Tibial nerve (tissue), 4 donors: ENCODE measurements at regions not wholly inside any gene's neighbourhood (a gene's known extent, or its start where the extent isn't known, plus 50 kb on each side); places are given as distances from the start of the nearest gene placed in this dataset.

Source experiments
- CTCF ChIP-seq, 5 experiments: fragments of 200-600 bp in 3 of 5; fragments of 450-650 bp in 2 of 5; sonication (generic) in 3 of 5; IDR thresholded peaks; one replicate each; pipeline ENCODE4 v1.5.1; 2016 to 2019; ENCODE audit warnings: antibody characterized with exemption in 5 of 5, mild to moderate bottlenecking in 3 of 5, moderate library complexity in 2 of 5
- EP300 ChIP-seq, 2 donors: sonication (generic); formaldehyde crosslinking; IDR thresholded peaks; one replicate each; pipeline ENCODE4 v1.6.1; 2017; ENCODE audit warnings: antibody characterized with exemption in 2 of 2, mild to moderate bottlenecking in 1 of 2
- POLR2A ChIP-seq, 2 donors: fragments of 450-650 bp; IDR thresholded peaks; one replicate each; pipeline ENCODE4 v1.6.1; 2017; ENCODE audit warnings: antibody characterized with exemption in 2 of 2, mild to moderate bottlenecking in 2 of 2, moderate library complexity in 2 of 2

DNA sequence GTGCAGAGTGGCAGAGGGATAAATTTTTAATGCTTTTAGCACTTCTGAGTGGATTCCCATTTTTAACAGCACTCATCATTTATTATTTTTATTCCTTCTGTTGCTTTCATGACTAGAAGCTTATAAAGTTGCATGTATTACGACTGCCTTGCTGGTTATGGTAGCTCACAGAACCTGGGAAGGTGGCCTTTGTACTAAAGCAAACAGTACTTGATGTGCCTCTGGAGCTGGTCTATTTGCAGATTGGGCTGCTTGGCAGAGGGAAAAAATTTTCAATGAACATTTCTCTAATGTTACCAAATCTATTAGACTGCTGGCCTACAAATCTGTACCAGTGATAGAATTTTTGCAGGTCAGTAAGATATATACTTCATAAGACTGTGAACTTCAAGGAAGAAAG, 274.5 kb upstream of the C9orf72 start:
- TF ChIP-seq CTCF (IDR thresholded peaks at IDR 0.05) (no peak), EP300 (IDR thresholded peaks at IDR 0.05) (no peak), POLR2A (IDR thresholded peaks at IDR 0.05) (no peak)
